IPS-18c (cell line): ENCODE measurements at regions not wholly inside any gene's neighbourhood (a gene's known extent, or its start where the extent isn't known, plus 50 kb on each side); places are given as distances from the start of the nearest gene placed in this dataset.

Experiments used
- H3K4me3 ChIP-seq: 2 replicates; pipeline ENCODE4 v1.7.0; 2013; ENCODE audit warnings: low read depth, mild to moderate bottlenecking, low read length, moderate library complexity; ENCODE audit not compliant: insufficient read depth
- H3K9me3 ChIP-seq: one replicate; pipeline ENCODE4 v1.6.1; 2013; ENCODE audit warnings: mild to moderate bottlenecking, low read length, moderate library complexity; ENCODE audit not compliant: control insufficient read depth, insufficient read depth

- Histone ChIP-seq H3K9me3 (peaks cover 2% of the 10 kb centered on the region), H3K4me3 (no peak overlapping the region)
Measured at GRCh38 chr17:77746393-77746792, 212.1 kb upstream of the TNRC6C start.

- H3K9me3 ChIP-seq = peaks cover 2% of the 10 kb centered on the region
- no peak overlapping the region for H3K4me3 ChIP-seq
Measured at GRCh38 chr17:77746896-77747554, 211.5 kb upstream of the TNRC6C start.

DNA sequence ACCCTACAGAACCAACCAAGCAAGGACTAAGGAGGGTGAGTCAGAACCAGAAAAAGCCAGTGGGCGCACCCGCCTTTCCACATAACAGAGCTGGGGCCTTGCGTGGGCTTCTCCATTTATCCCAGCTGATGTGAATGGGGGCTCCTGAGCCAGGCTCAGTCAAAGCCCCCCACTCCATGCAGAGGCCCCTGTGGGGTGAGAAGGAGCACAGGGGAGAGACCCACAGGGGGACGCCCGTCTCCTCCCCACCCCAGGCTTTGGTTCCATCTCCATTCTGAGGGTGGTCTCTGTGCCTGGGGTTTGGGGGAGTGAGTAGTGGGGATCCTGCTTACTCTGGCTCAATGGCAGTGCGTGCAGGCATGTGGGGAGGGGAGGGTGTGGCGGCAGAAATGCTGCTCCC, 210.1 kb upstream of the TNRC6C start:
- Histone ChIP-seq H3K9me3 (no peaks in the 10 kb centered on the region), H3K4me3 (no peak overlapping the region)

DNA sequence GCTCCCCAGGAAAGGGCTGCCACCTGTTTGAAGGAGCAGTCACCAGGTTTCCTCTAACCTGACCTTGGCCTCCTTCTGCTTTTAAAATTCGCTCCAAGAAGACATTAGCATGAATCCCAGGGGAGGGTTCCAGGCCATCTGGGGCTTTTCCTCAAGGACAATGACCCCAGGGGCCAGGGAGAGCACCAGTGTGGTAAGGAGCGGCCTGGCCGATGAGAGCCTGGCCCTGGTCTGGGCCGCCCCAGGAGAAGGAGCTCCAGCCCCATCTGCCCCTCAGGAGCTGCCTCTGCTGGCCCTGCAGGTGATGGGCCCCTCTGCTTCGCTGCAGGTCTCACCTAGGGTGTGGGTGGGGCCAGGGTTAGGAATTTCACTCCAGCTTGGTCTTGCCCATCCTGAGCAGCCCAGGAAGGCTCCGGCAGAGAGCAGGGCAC, 209.2 kb upstream of the TNRC6C start:
- H3K9me3 ChIP-seq = no peaks in the 10 kb centered on the region
- no peak overlapping the region for H3K4me3 ChIP-seq

GRCh38 chr17:77749989-77750388, 208.5 kb upstream of the TNRC6C start:
- Histone ChIP-seq H3K4me3 (no peak overlapping the region), H3K9me3 (no peaks in the 10 kb centered on the region)

DNA sequence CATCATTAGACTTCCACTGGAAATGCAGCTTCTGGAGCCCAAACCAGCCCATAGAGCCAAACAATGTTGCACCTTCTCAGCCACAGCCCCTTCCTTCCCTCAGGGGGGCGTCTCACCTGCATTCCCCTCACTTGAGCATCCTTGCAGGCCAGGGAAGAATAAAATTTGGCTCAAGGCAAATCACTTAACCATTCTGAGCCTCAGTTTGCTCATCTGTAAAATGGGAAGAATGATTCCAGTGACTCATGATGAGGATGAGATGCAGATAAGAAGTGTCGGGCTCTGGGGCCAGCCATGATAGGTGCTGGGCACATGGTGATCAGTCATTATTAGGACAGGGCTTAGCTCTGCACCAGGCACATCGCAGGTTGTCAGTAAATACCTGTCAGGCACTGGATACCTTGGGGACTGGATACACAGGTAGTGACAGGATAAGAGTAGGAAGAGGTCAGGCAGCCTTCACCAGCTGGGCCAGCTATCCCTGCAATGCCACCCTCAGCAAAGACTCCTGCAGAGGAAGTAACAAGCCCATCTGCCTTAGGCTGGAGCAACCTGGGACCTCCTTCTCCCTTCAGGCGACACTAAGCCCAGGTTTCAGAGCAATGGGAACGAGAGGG, 208.0 kb upstream of the TNRC6C start:
- Histone ChIP-seq H3K9me3 (no peaks in the 10 kb centered on the region), H3K4me3 (no peak overlapping the region)

DNA sequence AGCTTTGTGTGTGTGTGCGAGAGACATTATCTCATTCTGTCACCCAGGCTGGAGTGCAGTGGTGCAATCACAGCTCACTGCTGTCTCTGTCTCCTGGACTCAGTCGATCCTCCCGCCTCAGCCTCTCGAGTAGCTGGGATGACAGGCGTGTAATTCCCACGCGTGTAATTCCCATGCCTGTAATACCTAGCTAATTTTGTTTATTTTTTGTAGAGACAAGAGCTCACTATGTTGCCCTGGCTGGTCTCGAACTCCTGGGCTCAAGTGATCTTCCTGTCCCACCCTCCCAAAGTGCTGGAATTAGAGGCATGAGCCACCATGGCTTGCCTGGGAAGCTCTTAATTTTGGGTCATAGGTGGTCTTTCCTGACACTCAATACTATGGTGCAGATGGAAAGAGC, 205.3 kb upstream of the TNRC6C start:
- no peak overlapping the region for H3K4me3 ChIP-seq

GRCh38 chr17:77753691-77754245, 204.7 kb upstream of the TNRC6C start:
- Histone ChIP-seq H3K4me3 (no peak overlapping the region), H3K9me3 (no peaks in the 10 kb centered on the region)

More for the DNA sequence above, 205.3 kb upstream of the TNRC6C start:
- H3K9me3 ChIP-seq = no peaks in the 10 kb centered on the region

DNA sequence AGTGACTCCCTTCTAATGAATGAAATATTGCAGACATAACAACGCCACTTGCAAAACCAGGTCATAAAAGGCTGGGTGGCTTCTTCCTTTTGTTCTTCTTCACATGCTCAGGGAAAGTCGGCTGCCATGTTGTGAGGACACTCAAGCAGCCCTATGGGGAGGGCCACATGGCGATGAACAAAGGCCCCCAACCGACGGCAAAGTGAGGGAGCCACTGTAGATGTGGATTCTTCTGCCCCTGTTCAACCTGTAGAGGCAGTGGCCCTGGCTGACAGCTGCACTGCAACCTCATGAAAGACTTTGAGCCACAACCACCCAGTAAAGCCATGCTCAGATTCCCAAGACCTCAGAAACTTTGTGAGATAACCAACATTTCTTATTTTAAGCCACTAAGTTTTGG, 203.5 kb upstream of the TNRC6C start:
- no peak overlapping the region for H3K4me3 ChIP-seq
- H3K9me3 ChIP-seq = no peaks in the 10 kb centered on the region

DNA sequence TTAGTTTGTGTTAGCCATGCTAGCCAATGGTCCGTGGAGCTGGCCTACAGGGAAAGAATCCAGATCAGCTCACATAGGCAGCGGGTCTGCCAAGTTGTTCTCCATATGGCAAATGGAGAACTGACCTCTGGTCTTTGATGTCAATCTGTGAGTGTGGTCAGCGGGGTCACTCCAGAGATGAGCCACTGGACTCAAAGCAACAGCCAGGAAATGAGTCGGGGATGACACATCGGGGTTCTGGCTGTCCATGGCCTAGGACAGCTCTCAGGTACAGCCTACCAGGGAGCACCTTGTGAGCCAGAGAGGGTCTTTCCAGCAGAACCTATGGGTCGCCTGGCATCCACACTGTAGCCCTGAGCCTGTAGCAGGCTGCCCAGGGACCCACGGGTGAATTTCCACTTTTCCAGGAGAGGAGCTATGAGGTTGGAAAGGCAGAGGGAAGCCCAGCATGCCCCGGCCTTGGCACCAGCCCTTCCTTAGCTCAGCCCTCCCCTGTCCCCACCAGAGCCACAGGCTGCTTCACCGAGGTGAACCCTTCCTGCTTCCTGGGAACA, 203.0 kb upstream of the TNRC6C start:
- Histone ChIP-seq H3K9me3 (no peaks in the 10 kb centered on the region), H3K4me3 (no peak overlapping the region)

- H3K9me3 ChIP-seq = no peaks in the 10 kb centered on the region
Measured at GRCh38 chr17:77756028-77756427, 202.5 kb upstream of the TNRC6C start.

GRCh38 chr17:77756846-77757560, 201.5 kb upstream of the TNRC6C start:
- no peaks in the 10 kb centered on the region for H3K9me3 ChIP-seq
- no peak overlapping the region for H3K4me3 ChIP-seq

More at GRCh38 chr17:77756028-77756427, 202.5 kb upstream of the TNRC6C start:
- H3K4me3 ChIP-seq = no peak overlapping the region

GRCh38 chr17:77757561-77757898, 201.0 kb upstream of the TNRC6C start:
- H3K4me3 ChIP-seq = no peak overlapping the region
- no peaks in the 10 kb centered on the region for H3K9me3 ChIP-seq

GRCh38 chr17:77763023-77763422, 195.5 kb upstream of the TNRC6C start:
- Histone ChIP-seq H3K4me3 (no peak overlapping the region), H3K9me3 (no peaks in the 10 kb centered on the region)

DNA sequence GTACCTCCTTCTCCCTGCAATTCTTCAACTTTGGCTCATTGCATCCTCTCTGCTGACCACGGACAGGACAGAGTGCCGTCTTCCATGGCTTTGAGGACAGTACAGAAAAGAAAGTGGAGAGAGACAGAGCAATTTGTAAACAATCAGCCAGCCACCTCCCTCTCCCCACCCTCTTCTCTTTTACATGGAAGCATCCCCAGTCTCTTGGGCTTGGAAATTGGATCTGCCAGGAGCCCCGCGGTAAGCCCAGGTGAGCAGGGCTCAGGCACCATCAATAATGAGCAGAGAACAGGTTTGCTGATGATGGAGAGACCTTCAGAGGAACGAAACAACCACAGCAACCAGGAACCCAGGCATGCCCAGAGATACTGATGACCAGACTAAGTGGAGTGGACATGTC, 194.9 kb upstream of the TNRC6C start:
- H3K9me3 ChIP-seq = no peaks in the 10 kb centered on the region
- no peak overlapping the region for H3K4me3 ChIP-seq

DNA sequence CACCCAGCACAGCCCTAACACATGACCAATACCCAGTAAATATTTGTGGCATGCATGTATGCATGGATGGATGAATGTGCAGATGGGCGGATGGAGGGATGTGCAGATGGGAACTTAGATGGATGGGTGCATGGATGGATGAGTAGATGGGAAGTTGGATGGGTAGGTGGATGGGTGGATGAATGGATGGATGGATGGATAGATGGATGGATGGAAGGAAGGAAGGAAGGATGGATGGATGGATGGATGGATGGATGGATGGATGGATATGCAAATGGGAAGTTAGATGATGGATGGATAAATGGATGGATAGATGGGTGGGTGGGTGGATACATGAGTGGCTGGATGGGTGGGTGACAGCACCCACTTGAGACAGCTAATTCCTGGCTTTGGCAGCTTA, 193.2 kb upstream of the TNRC6C start:
- H3K9me3 ChIP-seq = no peaks in the 10 kb centered on the region
- no peak overlapping the region for H3K4me3 ChIP-seq

DNA sequence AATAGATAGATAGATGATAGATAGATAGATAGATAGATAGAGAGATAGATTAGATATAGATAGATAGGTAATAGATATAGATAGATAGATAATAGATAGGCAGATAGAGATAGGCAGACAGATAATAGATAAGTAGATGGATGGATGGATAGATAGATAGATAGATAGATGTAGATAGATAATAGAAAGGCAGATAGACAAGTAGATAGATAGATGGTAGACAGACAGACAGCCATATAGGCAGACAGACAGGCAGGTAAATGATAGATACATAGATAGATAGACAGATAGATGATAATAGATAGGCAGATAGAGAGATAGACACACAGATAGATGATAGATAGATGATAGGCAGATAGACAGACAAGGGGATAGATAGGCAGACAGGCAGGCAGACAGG, 191.4 kb upstream of the TNRC6C start:
- H3K9me3 ChIP-seq = no peaks in the 10 kb centered on the region
- no peak overlapping the region for H3K4me3 ChIP-seq
